ENCODE measurements at regions not wholly inside any gene's neighbourhood (a gene's known extent, or its start where the extent isn't known, plus 50 kb on each side); places are given as distances from the start of the nearest gene placed in this dataset.

GRCh38 chr2:207311316-207312005, 145.7 kb upstream of the KLF7 start (continued):
- TF ChIP-seq FOXO4 (CRISPR knock-in tag; IDR thresholded peaks at IDR 0.05) (no peak), THAP12 (CRISPR knock-in tag; IDR thresholded peaks at IDR 0.05) (no peak), IRF1 (CRISPR knock-in tag; IDR thresholded peaks at IDR 0.05; ENCODE audit: borderline replicate concordance) (no peak), ESRRB (CRISPR knock-in tag; IDR thresholded peaks at IDR 0.05; ENCODE audit: borderline replicate concordance) (no peak), RAD21 (CRISPR knock-in tag; conservative IDR thresholded peaks at IDR 0.05 in 1 of 2, IDR thresholded peaks at IDR 0.05 in 1 of 2) (no peak), STAT6 (CRISPR knock-in tag; IDR thresholded peaks at IDR 0.05) (no peak), SP2 (IDR thresholded peaks at IDR 0.05; ENCODE audit: extremely low read depth, low read depth, low read length, poor library complexity, severe bottlenecking) (no peak), RBBP5 (IDR thresholded peaks at IDR 0.05; ENCODE audit: borderline replicate concordance, insufficient read depth, low read length, poor library complexity, severe bottlenecking) (no peak), HIVEP1 (CRISPR knock-in tag; IDR thresholded peaks at IDR 0.05) (no peak), HLTF (IDR thresholded peaks at IDR 0.05) (no peak), AFF1 (IDR thresholded peaks at IDR 0.05; ENCODE audit: low read depth in 1 of 2, partially characterized antibody in 2 of 2) (peak in 1 of 2 experiments; percentile 54), SRSF9 (IDR thresholded peaks at IDR 0.05; ENCODE audit: borderline replicate concordance, low read depth, low read length) (no peak), ILK (tag; IDR thresholded peaks at IDR 0.05; ENCODE audit: borderline replicate concordance, low read depth) (no peak), SMARCA4 (IDR thresholded peaks at IDR 0.05) (peak; percentile 50; the same call in 1 of the 2 replicates), RNF2 (IDR thresholded peaks at IDR 0.05) (peak; percentile 53; the same call in 1 of the 2 replicates)

Data from K562 (cell line).